ENCODE measurements at regions not wholly inside any gene's neighbourhood (a gene's known extent, or its start where the extent isn't known, plus 50 kb on each side); places are given as distances from the start of the nearest gene placed in this dataset.
"Not testable (repeated sequence)": the region's sequence is repeated elsewhere in the genome, so short reads cannot be mapped to it uniquely, and the experiment has no call there.

DNA sequence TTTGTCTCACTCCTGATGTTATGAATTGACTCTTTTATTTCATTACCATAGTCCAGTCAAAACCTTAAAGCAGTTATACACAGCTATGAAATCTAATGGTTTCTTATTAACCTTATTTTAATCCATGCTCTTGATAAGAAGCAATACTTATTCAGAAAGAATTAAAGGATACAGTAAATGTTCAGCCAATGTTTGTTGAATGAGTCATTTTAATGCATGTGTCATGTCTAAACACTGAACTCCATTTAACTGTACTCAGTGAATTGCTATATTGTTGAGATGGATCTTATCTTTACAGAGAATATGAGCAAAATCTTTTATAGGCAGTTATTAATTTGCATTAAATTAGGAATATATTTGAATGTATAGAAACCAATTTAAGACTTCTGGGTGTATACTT, 135.1 kb upstream of the TFPI start:
- intact Hi-C loops (cut with micrococcal nuclease), result no loop called here
- Histone ChIP-seq H3K36me3 (ENCODE audit: low read depth, low read length) (no peaks in the 10 kb centered on the region), H3F3A (ENCODE audit: low read length, unreplicated experiment) (no peaks in the 10 kb centered on the region), H3K9me2 (replicated peaks; ENCODE audit: low read length) (no peaks in the 10 kb centered on the region), H2AFZ (ENCODE audit: low read length) (no peak overlapping the region), H3K9ac (ENCODE audit: low read length) (no peak overlapping the region), H3K4me3 (ENCODE audit: low read length) (no peak overlapping the region), H3K4me1 (ENCODE audit: insufficient read depth, low read length) (peaks cover 5% of the 10 kb centered on the region; the same call in 1 of the 2 replicates), H3K9me3 (ENCODE audit: low read length) (no peaks in the 10 kb centered on the region), H4K20me1 (ENCODE audit: low read length) (no peaks in the 10 kb centered on the region), H3K79me2 (ENCODE audit: low read length) (no peaks in the 10 kb centered on the region), H3K4me2 (ENCODE audit: low read length) (no peak overlapping the region), H3K27ac (ENCODE audit: low read length) (no peak overlapping the region), H3K27me3 (ENCODE audit: low read length) (no peaks in the 10 kb centered on the region)
- TF ChIP-seq EZH2phosphoT487 (IDR thresholded peaks at IDR 0.05; ENCODE audit: borderline replicate concordance, low read length), result no peak
- TF ChIP-seq, protein P1, sequence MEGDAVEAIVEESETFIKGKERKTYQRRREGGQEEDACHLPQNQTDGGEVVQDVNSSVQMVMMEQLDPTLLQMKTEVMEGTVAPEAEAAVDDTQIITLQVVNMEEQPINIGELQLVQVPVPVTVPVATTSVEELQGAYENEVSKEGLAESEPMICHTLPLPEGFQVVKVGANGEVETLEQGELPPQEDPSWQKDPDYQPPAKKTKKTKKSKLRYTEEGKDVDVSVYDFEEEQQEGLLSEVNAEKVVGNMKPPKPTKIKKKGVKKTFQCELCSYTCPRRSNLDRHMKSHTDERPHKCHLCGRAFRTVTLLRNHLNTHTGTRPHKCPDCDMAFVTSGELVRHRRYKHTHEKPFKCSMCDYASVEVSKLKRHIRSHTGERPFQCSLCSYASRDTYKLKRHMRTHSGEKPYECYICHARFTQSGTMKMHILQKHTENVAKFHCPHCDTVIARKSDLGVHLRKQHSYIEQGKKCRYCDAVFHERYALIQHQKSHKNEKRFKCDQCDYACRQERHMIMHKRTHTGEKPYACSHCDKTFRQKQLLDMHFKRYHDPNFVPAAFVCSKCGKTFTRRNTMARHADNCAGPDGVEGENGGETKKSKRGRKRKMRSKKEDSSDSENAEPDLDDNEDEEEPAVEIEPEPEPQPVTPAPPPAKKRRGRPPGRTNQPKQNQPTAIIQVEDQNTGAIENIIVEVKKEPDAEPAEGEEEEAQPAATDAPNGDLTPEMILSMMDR (conservative IDR thresholded peaks at IDR 0.05; ENCODE audit: low read depth, low read length), result no peak
- no peak for TF ChIP-seq EZH2 (IDR thresholded peaks at IDR 0.05; ENCODE audit: low read length, unreplicated experiment)
- ChIA-PET POLR2A (ENCODE audit: unreplicated experiment) (interaction anchor here (0.6 kb wide), 1 partner anchor 1833 kb away, joined by 6 read pairs; no protein-coding TSS in a partner anchor), CTCF (interaction anchor here (0.6 kb wide), 1 partner anchor 190 kb away, joined by 3 read pairs; no protein-coding TSS in a partner anchor)
- DNase-seq (peak; percentile 76), ATAC-seq (peak; percentile 96)
- no TSS peak for BruUV-seq (replicated peaks)

DNA sequence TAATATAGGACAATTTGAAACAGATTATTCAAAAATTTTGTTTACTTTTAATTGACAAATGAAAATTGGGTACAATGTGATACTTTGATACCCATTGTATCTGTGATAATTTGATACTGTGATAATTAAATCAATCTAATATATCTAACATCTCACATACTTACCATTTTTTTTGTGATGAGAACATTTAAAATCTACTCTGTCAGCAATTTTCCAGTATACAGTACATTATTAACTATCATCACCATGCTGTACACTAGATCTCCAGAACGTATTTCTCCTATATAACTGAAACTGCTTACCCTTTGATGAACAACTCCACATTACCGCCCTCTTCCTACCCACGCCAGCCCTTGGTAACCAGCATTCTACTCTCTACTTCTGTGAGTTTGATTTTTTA, 139.7 kb upstream of the TFPI start:
- TF ChIP-seq EZH2phosphoT487 (IDR thresholded peaks at IDR 0.05; ENCODE audit: borderline replicate concordance, low read length), result no peak
- TF ChIP-seq EZH2 (IDR thresholded peaks at IDR 0.05; ENCODE audit: low read length, unreplicated experiment), result no peak
- TF ChIP-seq, protein P1 (conservative IDR thresholded peaks at IDR 0.05; ENCODE audit: low read depth, low read length), result no peak
- intact Hi-C loops (cut with micrococcal nuclease), result no loop called here
- no peaks in the 10 kb centered on the region for H3K79me2 ChIP-seq (ENCODE audit: low read length)
- no peaks in the 10 kb centered on the region for H3K36me3 ChIP-seq (ENCODE audit: low read depth, low read length)
- BruUV-seq (replicated peaks), result no TSS peak
- DNase-seq, result no peak
- H3K9me3 ChIP-seq (ENCODE audit: low read length), result no peaks in the 10 kb centered on the region
- no peak overlapping the region for H3K4me2 ChIP-seq (ENCODE audit: low read length)
- peaks cover 4% of the 10 kb centered on the region; the same call in 1 of the 2 replicates for H3K4me1 ChIP-seq (ENCODE audit: insufficient read depth, low read length)
- no peak overlapping the region for H2AFZ ChIP-seq (ENCODE audit: low read length)
- H3K27ac ChIP-seq (ENCODE audit: low read length), result no peak overlapping the region
- no peaks in the 10 kb centered on the region for H3F3A ChIP-seq (ENCODE audit: low read length, unreplicated experiment)
- no peak overlapping the region for H3K9ac ChIP-seq (ENCODE audit: low read length)
- ChIA-PET CTCF (no interaction called here), POLR2A (ENCODE audit: unreplicated experiment) (no interaction called here)
- H3K27me3 ChIP-seq (ENCODE audit: low read length), result no peaks in the 10 kb centered on the region
- H3K4me3 ChIP-seq (ENCODE audit: low read length), result no peak overlapping the region
- no peak for ATAC-seq
- no peaks in the 10 kb centered on the region for H3K9me2 ChIP-seq (replicated peaks; ENCODE audit: low read length)
- no peaks in the 10 kb centered on the region for H4K20me1 ChIP-seq (ENCODE audit: low read length)

DNA sequence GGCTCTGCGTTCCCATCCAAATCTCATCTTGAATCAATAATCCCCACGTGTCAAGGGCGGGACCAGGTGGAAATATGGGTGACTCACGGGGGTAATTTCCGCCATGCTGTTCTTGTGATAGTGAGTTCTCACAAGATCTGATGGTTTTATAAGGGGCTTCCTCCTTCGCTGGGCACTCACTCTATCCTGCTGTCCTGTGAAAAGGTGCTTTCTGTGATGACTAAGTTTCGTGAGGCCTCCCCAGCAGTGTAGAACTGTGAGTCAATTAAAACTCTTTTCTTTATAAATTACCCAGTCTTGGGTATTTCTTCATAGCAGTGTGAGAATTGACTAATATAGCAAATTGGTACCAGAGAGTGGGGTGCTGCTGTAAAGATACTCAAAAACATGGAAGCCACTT, 142.4 kb upstream of the TFPI start:
- H3K36me3 ChIP-seq (ENCODE audit: low read depth, low read length); POLR2A ChIA-PET (ENCODE audit: unreplicated experiment); H3K9me3 ChIP-seq (ENCODE audit: low read length); H3K79me2 ChIP-seq (ENCODE audit: low read length); intact Hi-C loops (cut with micrococcal nuclease); ATAC-seq; H3K9ac ChIP-seq (ENCODE audit: low read length); CTCF ChIA-PET; H3K4me1 ChIP-seq (ENCODE audit: insufficient read depth, low read length); H3K27me3 ChIP-seq (ENCODE audit: low read length); BruUV-seq (replicated peaks); H3F3A ChIP-seq (ENCODE audit: low read length, unreplicated experiment); DNase-seq; H3K9me2 ChIP-seq (replicated peaks; ENCODE audit: low read length); H3K4me3 ChIP-seq (ENCODE audit: low read length); H4K20me1 ChIP-seq (ENCODE audit: low read length); H3K4me2 ChIP-seq (ENCODE audit: low read length); H2AFZ ChIP-seq (ENCODE audit: low read length); H3K27ac ChIP-seq (ENCODE audit: low read length): not testable (repeated sequence)

Measured in PC-3 (cell line).